Progenitor cell of endocrine pancreas (in vitro differentiated cells): ENCODE measurements at regions not wholly inside any gene's neighbourhood (a gene's known extent, or its start where the extent isn't known, plus 50 kb on each side); places are given as distances from the start of the nearest gene placed in this dataset.
"Not testable (repeated sequence)": the region's sequence is repeated elsewhere in the genome, so short reads cannot be mapped to it uniquely, and the experiment has no call there.

ENCODE experiments used
- DNase-seq: peaks from one replicate; pipeline ENCODE4 v3.0.0; 2021; ENCODE audit warnings: low spot score; ENCODE audit not compliant: unreplicated experiment
- H3K27ac Mint-ChIP-seq: 2 replicates; pipeline ENCODE4 v1.8.0; 2021; ENCODE audit warnings: mild to moderate bottlenecking, moderate library complexity, mixed read lengths
- H3K27me3 Mint-ChIP-seq: 2 replicates; pipeline ENCODE4 v1.8.0; 2021; ENCODE audit warnings: mixed read lengths
- H3K36me3 Mint-ChIP-seq: 2 replicates; pipeline ENCODE4 v1.8.0; 2022; ENCODE audit warnings: mixed read lengths; ENCODE audit not compliant: insufficient read depth
- H3K4me1 Mint-ChIP-seq: 2 replicates; pipeline ENCODE4 v1.8.0; 2021; ENCODE audit warnings: low read depth, mixed read lengths
- H3K4me3 Mint-ChIP-seq: 2 replicates; pipeline ENCODE4 v1.8.0; 2021; ENCODE audit warnings: low read depth, mild to moderate bottlenecking, moderate library complexity, mixed read lengths
- H3K9me3 Mint-ChIP-seq: 2 replicates; pipeline ENCODE4 v1.8.0; 2021; ENCODE audit warnings: low read depth, mixed read lengths
- TF ChIP-seq, protein P1 (sequence below): fragments of 200-600 bp; sonication (generic); IDR thresholded peaks from one replicate; pipeline ENCODE4 v1.5.0; 2021; ENCODE audit warnings: antibody characterized with exemption, mild to moderate bottlenecking; ENCODE audit not compliant: unreplicated experiment

GRCh38 chr16:65574326-65574966, 452.6 kb upstream of the CDH11 start:
- Mint-ChIP-seq H3K36me3 (peaks cover 2% of the 10 kb centered on the region), H3K27ac (no peak overlapping the region), H3K9me3 (peaks cover 8% of the 10 kb centered on the region), H3K27me3 (peaks cover 16% of the 10 kb centered on the region), H3K4me3 (no peak overlapping the region), H3K4me1 (peaks cover 3% of the 10 kb centered on the region)
- TF ChIP-seq, protein P1, sequence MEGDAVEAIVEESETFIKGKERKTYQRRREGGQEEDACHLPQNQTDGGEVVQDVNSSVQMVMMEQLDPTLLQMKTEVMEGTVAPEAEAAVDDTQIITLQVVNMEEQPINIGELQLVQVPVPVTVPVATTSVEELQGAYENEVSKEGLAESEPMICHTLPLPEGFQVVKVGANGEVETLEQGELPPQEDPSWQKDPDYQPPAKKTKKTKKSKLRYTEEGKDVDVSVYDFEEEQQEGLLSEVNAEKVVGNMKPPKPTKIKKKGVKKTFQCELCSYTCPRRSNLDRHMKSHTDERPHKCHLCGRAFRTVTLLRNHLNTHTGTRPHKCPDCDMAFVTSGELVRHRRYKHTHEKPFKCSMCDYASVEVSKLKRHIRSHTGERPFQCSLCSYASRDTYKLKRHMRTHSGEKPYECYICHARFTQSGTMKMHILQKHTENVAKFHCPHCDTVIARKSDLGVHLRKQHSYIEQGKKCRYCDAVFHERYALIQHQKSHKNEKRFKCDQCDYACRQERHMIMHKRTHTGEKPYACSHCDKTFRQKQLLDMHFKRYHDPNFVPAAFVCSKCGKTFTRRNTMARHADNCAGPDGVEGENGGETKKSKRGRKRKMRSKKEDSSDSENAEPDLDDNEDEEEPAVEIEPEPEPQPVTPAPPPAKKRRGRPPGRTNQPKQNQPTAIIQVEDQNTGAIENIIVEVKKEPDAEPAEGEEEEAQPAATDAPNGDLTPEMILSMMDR = no peak
- no peak for DNase-seq

DNA sequence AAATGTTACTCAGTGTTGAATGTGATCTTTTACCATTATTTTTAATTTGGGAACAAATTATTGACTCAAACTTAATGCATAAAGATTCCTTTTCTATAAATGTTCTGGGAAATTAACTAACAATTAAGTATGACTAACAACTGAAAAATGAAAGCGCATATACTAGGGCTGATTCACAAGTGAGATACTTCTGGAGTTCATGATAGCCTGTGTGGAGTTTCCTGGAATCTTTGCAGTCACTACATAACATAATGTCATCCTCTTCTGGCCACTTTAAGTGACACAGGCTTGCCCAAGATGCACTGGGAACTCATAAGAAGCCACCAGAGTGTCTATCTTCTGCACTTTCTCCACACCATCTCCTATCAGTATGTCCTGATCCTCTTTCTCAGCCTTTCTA, 450.3 kb upstream of the CDH11 start:
- Mint-ChIP-seq H3K36me3 (peaks cover 2% of the 10 kb centered on the region), H3K4me3 (no peak overlapping the region), H3K9me3 (peaks cover 9% of the 10 kb centered on the region), H3K4me1 (peaks cover 3% of the 10 kb centered on the region), H3K27ac (no peak overlapping the region), H3K27me3 (peaks cover 10% of the 10 kb centered on the region)
- TF ChIP-seq, protein P1 = no peak
- no peak for DNase-seq

GRCh38 chr16:65570261-65570660, 448.4 kb upstream of the CDH11 start:
- Mint-ChIP-seq H3K27me3 (no peaks in the 10 kb centered on the region), H3K27ac (no peak overlapping the region), H3K36me3 (peaks cover 2% of the 10 kb centered on the region), H3K4me1 (peaks cover 3% of the 10 kb centered on the region), H3K4me3 (no peak overlapping the region), H3K9me3 (peaks cover 9% of the 10 kb centered on the region)
- no peak for DNase-seq
- TF ChIP-seq, protein P1 = no peak

GRCh38 chr16:65559846-65560245, 438.0 kb upstream of the CDH11 start:
- H3K4me1 Mint-ChIP-seq = no peaks in the 10 kb centered on the region
- H3K27ac Mint-ChIP-seq = no peak overlapping the region
- H3K9me3 Mint-ChIP-seq = peaks cover 15% of the 10 kb centered on the region
- no peak overlapping the region for H3K4me3 Mint-ChIP-seq
- H3K36me3 Mint-ChIP-seq = peaks cover 3% of the 10 kb centered on the region
- DNase-seq = no peak
- no peaks in the 10 kb centered on the region for H3K27me3 Mint-ChIP-seq
- TF ChIP-seq, protein P1 = no peak

GRCh38 chr16:65549689-65550088, 427.8 kb upstream of the CDH11 start:
- not testable (repeated sequence) for H3K9me3 Mint-ChIP-seq, H3K36me3 Mint-ChIP-seq, H3K4me3 Mint-ChIP-seq, DNase-seq, H3K27me3 Mint-ChIP-seq, H3K27ac Mint-ChIP-seq
- peaks cover 21% of the 10 kb centered on the region for H3K4me1 Mint-ChIP-seq

- TF ChIP-seq, protein P1 = no peak
- peak overlapping the region; percentile 74 for H3K27ac Mint-ChIP-seq
- H3K4me3 Mint-ChIP-seq = no peak overlapping the region
- H3K36me3 Mint-ChIP-seq = no peaks in the 10 kb centered on the region
- peaks cover 5% of the 10 kb centered on the region for H3K9me3 Mint-ChIP-seq
- no peaks in the 10 kb centered on the region for H3K27me3 Mint-ChIP-seq
- H3K4me1 Mint-ChIP-seq = peaks cover 21% of the 10 kb centered on the region
- DNase-seq = no peak
These were observed 426.6 kb upstream of the CDH11 start for GRCh38 chr16:65548470-65548869.
